ENCODE measurements at regions not wholly inside any gene's neighbourhood (a gene's known extent, or its start where the extent isn't known, plus 50 kb on each side); places are given as distances from the start of the nearest gene placed in this dataset.

DNA sequence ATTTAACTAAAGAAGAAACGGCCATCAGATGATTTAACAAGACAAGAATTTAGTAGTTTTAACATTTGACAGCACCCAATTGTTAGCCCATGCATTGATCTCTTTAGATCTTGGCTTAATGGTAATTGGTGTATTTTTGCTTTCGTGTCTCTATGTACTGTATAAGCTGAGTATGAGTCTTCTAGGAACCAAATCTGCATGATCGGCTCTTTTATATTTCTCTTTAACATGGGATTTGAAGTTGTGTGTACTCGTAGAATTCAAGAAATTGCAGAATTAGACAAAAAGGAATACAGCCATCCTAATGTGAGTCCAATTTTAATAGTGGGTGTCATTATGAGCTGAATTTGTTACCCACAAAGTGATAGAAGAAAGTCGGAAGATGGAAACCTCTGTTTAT is 438.9 kb upstream of the WWC1 start:
- POLR2A ChIA-PET, result no interaction called here
- intact Hi-C loops (cut with micrococcal nuclease), result no loop called here
- CTCF ChIA-PET, result no interaction called here

DNA sequence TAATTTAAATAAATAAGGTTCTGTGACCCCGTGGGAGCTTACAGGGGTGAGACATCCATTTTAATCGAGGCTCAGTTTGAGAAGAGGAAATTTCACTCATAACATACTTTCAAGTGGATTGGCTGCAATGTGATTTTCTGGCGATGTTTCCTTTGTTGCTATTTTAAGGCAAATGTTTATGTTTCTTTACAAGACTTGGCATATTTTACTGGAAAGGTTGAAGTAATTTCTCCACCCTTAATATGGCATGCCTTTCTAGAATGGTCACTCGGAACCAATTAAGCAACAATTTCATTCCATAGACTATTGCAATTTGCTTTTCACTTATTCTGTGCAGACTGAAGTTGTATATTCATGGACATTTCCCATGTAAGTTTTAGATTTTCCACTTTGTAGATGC is 438.0 kb upstream of the WWC1 start:
- no peak overlapping the region for H3K27ac ChIP-seq (ENCODE audit: low read length in 2 of 2)
- no peaks in the 10 kb centered on the region for H3K27me3 ChIP-seq (replicated peaks in 1 of 4; ENCODE audit: control extremely low read depth in 1 of 4, control insufficient read depth in 3 of 4, insufficient read depth in 4 of 4, low read length in 3 of 4)
- DNase-seq (no peak), ATAC-seq (ENCODE audit: low read depth) (no peak)
- Mint-ChIP-seq H3K4me1 (no peaks in the 10 kb centered on the region), H3K27ac (no peak overlapping the region), H3K27me3 (no peaks in the 10 kb centered on the region), H3K9me3 (ENCODE audit: insufficient read depth) (no peaks in the 10 kb centered on the region), H3K4me3 (no peak overlapping the region)
- no CpG with 5 or more reads among the region's 4 CpGs for WGBS (ENCODE audit: insufficient coverage)
- no peaks in the 10 kb centered on the region for H3K9me3 ChIP-seq (ENCODE audit: control extremely low read depth in 1 of 3, control insufficient read depth in 2 of 3, insufficient read depth in 1 of 3, low read length in 2 of 3)
- ChIA-PET CTCF (no interaction called here), POLR2A (no interaction called here)
- intact Hi-C loops (cut with micrococcal nuclease), result no loop called here
- H4K20me1 ChIP-seq (ENCODE audit: control insufficient read depth, insufficient read depth, low read length, poor library complexity, severe bottlenecking), result no peaks in the 10 kb centered on the region
- H3K4me1 ChIP-seq (ENCODE audit: control insufficient read depth in 2 of 2, insufficient read depth in 2 of 2, low read length in 2 of 2), result no peaks in the 10 kb centered on the region
- TF ChIP-seq, protein P1, sequence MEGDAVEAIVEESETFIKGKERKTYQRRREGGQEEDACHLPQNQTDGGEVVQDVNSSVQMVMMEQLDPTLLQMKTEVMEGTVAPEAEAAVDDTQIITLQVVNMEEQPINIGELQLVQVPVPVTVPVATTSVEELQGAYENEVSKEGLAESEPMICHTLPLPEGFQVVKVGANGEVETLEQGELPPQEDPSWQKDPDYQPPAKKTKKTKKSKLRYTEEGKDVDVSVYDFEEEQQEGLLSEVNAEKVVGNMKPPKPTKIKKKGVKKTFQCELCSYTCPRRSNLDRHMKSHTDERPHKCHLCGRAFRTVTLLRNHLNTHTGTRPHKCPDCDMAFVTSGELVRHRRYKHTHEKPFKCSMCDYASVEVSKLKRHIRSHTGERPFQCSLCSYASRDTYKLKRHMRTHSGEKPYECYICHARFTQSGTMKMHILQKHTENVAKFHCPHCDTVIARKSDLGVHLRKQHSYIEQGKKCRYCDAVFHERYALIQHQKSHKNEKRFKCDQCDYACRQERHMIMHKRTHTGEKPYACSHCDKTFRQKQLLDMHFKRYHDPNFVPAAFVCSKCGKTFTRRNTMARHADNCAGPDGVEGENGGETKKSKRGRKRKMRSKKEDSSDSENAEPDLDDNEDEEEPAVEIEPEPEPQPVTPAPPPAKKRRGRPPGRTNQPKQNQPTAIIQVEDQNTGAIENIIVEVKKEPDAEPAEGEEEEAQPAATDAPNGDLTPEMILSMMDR (IDR thresholded peaks at IDR 0.05), result no peak
- TF ChIP-seq EZH2 (IDR thresholded peaks at IDR 0.05; ENCODE audit: borderline replicate concordance, insufficient read depth, low read depth, low read length, poor library complexity, severe bottlenecking), result no peak
- no peaks in the 10 kb centered on the region for H3K36me3 ChIP-seq (replicated peaks in 1 of 2; ENCODE audit: control extremely low read depth in 1 of 2, control insufficient read depth in 1 of 2, extremely low read depth in 1 of 2, insufficient read depth in 2 of 2, low read length in 1 of 2)
- H3K79me2 ChIP-seq (ENCODE audit: control insufficient read depth, insufficient read depth, low read length), result no peaks in the 10 kb centered on the region
- no peak overlapping the region for H3K4me2 ChIP-seq (replicated peaks; ENCODE audit: low read depth, low read length, poor library complexity, severe bottlenecking)
- H3K9ac ChIP-seq (ENCODE audit: low read length), result no peak overlapping the region
- H2AFZ ChIP-seq (ENCODE audit: insufficient read depth, low read depth, low read length, poor library complexity, severe bottlenecking), result no peak overlapping the region
- no peak overlapping the region for H3K4me3 ChIP-seq (ENCODE audit: control extremely low read depth in 1 of 5, extremely low read depth in 1 of 5, insufficient read depth in 1 of 5, low read depth in 2 of 5, low read length in 4 of 5)

More for the DNA sequence above, 438.9 kb upstream of the WWC1 start:
- Histone ChIP-seq H4K20me1 (ENCODE audit: control insufficient read depth, insufficient read depth, low read length, poor library complexity, severe bottlenecking) (no peaks in the 10 kb centered on the region), H3K4me1 (ENCODE audit: control insufficient read depth in 2 of 2, insufficient read depth in 2 of 2, low read length in 2 of 2) (no peaks in the 10 kb centered on the region), H3K79me2 (ENCODE audit: control insufficient read depth, insufficient read depth, low read length) (no peaks in the 10 kb centered on the region), H3K27ac (ENCODE audit: low read length in 2 of 2) (no peak overlapping the region), H3K27me3 (replicated peaks in 1 of 4; ENCODE audit: control extremely low read depth in 1 of 4, control insufficient read depth in 3 of 4, insufficient read depth in 4 of 4, low read length in 3 of 4) (no peaks in the 10 kb centered on the region), H3K9ac (ENCODE audit: low read length) (no peak overlapping the region), H2AFZ (ENCODE audit: insufficient read depth, low read depth, low read length, poor library complexity, severe bottlenecking) (no peak overlapping the region), H3K4me3 (ENCODE audit: control extremely low read depth in 1 of 5, extremely low read depth in 1 of 5, insufficient read depth in 1 of 5, low read depth in 2 of 5, low read length in 4 of 5) (no peak overlapping the region), H3K4me2 (replicated peaks; ENCODE audit: low read depth, low read length, poor library complexity, severe bottlenecking) (no peak overlapping the region), H3K36me3 (replicated peaks in 1 of 2; ENCODE audit: control extremely low read depth in 1 of 2, control insufficient read depth in 1 of 2, extremely low read depth in 1 of 2, insufficient read depth in 2 of 2, low read length in 1 of 2) (no peaks in the 10 kb centered on the region), H3K9me3 (ENCODE audit: control extremely low read depth in 1 of 3, control insufficient read depth in 2 of 3, insufficient read depth in 1 of 3, low read length in 2 of 3) (no peaks in the 10 kb centered on the region)
- Mint-ChIP-seq H3K27me3 (no peaks in the 10 kb centered on the region), H3K4me3 (no peak overlapping the region), H3K27ac (no peak overlapping the region), H3K9me3 (ENCODE audit: insufficient read depth) (no peaks in the 10 kb centered on the region), H3K4me1 (no peaks in the 10 kb centered on the region)
- no peak for DNase-seq
- ATAC-seq (ENCODE audit: low read depth), result no peak
- 100% methylated on average over 2 of the region's 5 CpGs for WGBS (ENCODE audit: insufficient coverage)
- TF ChIP-seq, protein P1 (IDR thresholded peaks at IDR 0.05), result no peak
- TF ChIP-seq EZH2 (IDR thresholded peaks at IDR 0.05; ENCODE audit: borderline replicate concordance, insufficient read depth, low read depth, low read length, poor library complexity, severe bottlenecking), result no peak
